Limb (tissue), 2 donors: ENCODE measurements at regions not wholly inside any gene's neighbourhood (a gene's known extent, or its start where the extent isn't known, plus 50 kb on each side); places are given as distances from the start of the nearest gene placed in this dataset.
A peak's percentile ranks its signal among the peaks of the same experiment; 100 is the strongest.

ENCODE experiments used
- DNase-seq, 2 donors: peaks; one replicate each; pipeline ENCODE4 v3.0.0-alpha.2; 2016; ENCODE audit errors: extremely low spot score in 2 of 2

- DNase-seq: no peak
Observed at GRCh38 chr6:126529637-126530362, 189.9 kb downstream of the CENPW start.

GRCh38 chr6:126530775-126531174, 190.9 kb downstream of the CENPW start:
- no peak for DNase-seq

- no peak for DNase-seq
Observed at GRCh38 chr6:126531286-126531685, 191.4 kb downstream of the CENPW start.

GRCh38 chr6:126531840-126532239, 191.9 kb downstream of the CENPW start:
- no peak for DNase-seq

GRCh38 chr6:126534401-126534800, 194.5 kb downstream of the CENPW start:
- no peak for DNase-seq

- no peak for DNase-seq
Observed at GRCh38 chr6:126535138-126535537, 195.2 kb downstream of the CENPW start.

GRCh38 chr6:126535595-126535994, 195.7 kb downstream of the CENPW start:
- no peak for DNase-seq

GRCh38 chr6:126537061-126537816, 197.3 kb downstream of the CENPW start:
- DNase-seq: no peak

GRCh38 chr6:126539022-126539421, 199.1 kb downstream of the CENPW start:
- no peak for DNase-seq

- no peak for DNase-seq
Observed at GRCh38 chr6:126540161-126540560, 200.2 kb downstream of the CENPW start.

- DNase-seq: no peak
Observed at GRCh38 chr6:126541806-126542491, 202.0 kb downstream of the CENPW start.

- DNase-seq: peak in 1 of 2 donors; percentile 45
Observed at GRCh38 chr6:126546541-126547120, 206.7 kb downstream of the CENPW start.

- no peak for DNase-seq
Observed at GRCh38 chr6:126548300-126548699, 208.4 kb downstream of the CENPW start.

GRCh38 chr6:126550323-126550722, 210.4 kb downstream of the CENPW start:
- DNase-seq: no peak

- no peak for DNase-seq
Observed at GRCh38 chr6:126551832-126552231, 211.9 kb downstream of the CENPW start.

GRCh38 chr6:126553854-126554253, 213.9 kb downstream of the CENPW start:
- DNase-seq: no peak

- DNase-seq: no peak
Observed at GRCh38 chr6:126570507-126570906, 230.6 kb downstream of the CENPW start.

- DNase-seq: no peak
Observed at GRCh38 chr6:126574301-126574700, 234.4 kb downstream of the CENPW start.

GRCh38 chr6:126581316-126581715, 241.4 kb downstream of the CENPW start:
- no peak for DNase-seq

GRCh38 chr6:126600258-126600916, 260.5 kb downstream of the CENPW start:
- no peak for DNase-seq

GRCh38 chr6:126603410-126603809, 263.5 kb downstream of the CENPW start:
- DNase-seq: no peak
